Mesenchymal stem cell (in vitro differentiated cells and primary cell): ENCODE measurements at regions not wholly inside any gene's neighbourhood (a gene's known extent, or its start where the extent isn't known, plus 50 kb on each side); places are given as distances from the start of the nearest gene placed in this dataset.
A peak's percentile ranks its signal among the peaks of the same experiment; 100 is the strongest.

Experiments used
- DNase-seq: peaks from one replicate; pipeline ENCODE4 v3.0.0-alpha.2; 2013
- H2AFZ ChIP-seq: one replicate; pipeline ENCODE4 v1.6.1; 2013; ENCODE audit warnings: low read depth, mild to moderate bottlenecking, control low read depth, inconsistent platforms, low read length, moderate library complexity
- H2AK5ac ChIP-seq: 2 replicates; pipeline ENCODE4 v1.6.1; 2013; ENCODE audit warnings: low read length, moderate library complexity, mild to moderate bottlenecking, inconsistent platforms; ENCODE audit not compliant: severe bottlenecking
- H2BK120ac ChIP-seq: one replicate; pipeline ENCODE4 v1.6.1; 2013; ENCODE audit warnings: low read depth, mild to moderate bottlenecking, inconsistent platforms, low read length, moderate library complexity
- H2BK12ac ChIP-seq, 2 experiments: one replicate each; pipeline ENCODE4 v1.6.1; 2013; ENCODE audit warnings: inconsistent platforms in 2 of 2, low read length in 2 of 2, mild to moderate bottlenecking in 2 of 2, moderate library complexity in 2 of 2, control low read depth in 1 of 2
- H2BK15ac ChIP-seq: one replicate; pipeline ENCODE4 v1.6.1; 2013; ENCODE audit warnings: mild to moderate bottlenecking, low read depth, inconsistent platforms; ENCODE audit not compliant: poor library complexity, severe bottlenecking
- H2BK5ac ChIP-seq: 2 replicates; pipeline ENCODE4 v1.6.1; 2013; ENCODE audit warnings: low read depth, mild to moderate bottlenecking, low read length, control low read depth, inconsistent platforms; ENCODE audit not compliant: poor library complexity, severe bottlenecking
- H3K14ac ChIP-seq, 2 experiments: one replicate each; pipeline ENCODE4 v1.6.1; 2013; ENCODE audit warnings: inconsistent platforms in 2 of 2, low read length in 2 of 2, control low read depth in 1 of 2, mild to moderate bottlenecking in 1 of 2, moderate library complexity in 1 of 2
- H3K18ac ChIP-seq, 2 experiments: one replicate each; pipeline ENCODE4 v1.6.1; 2013; ENCODE audit warnings: inconsistent platforms in 2 of 2, low read length in 2 of 2, control low read depth in 1 of 2, low read depth in 1 of 2, mild to moderate bottlenecking in 1 of 2
- H3K23ac ChIP-seq, 2 experiments: one replicate each; pipeline ENCODE4 v1.6.1; 2013; ENCODE audit warnings: inconsistent platforms in 2 of 2, low read length in 2 of 2, mild to moderate bottlenecking in 2 of 2, moderate library complexity in 2 of 2, control low read depth in 1 of 2
- H3K27ac ChIP-seq: 2 replicates; pipeline ENCODE4 v1.5.1; 2013; ENCODE audit warnings: mild to moderate bottlenecking, moderate library complexity, low read length, control low read depth, inconsistent platforms; ENCODE audit not compliant: poor library complexity, severe bottlenecking
- H3K27me3 ChIP-seq, 2 experiments: 2 replicates each; pipeline versions ENCODE4 v1.6.1 to v1.7.0; 2013; ENCODE audit warnings: low read length in 2 of 2, mild to moderate bottlenecking in 2 of 2, moderate library complexity in 2 of 2, control low read depth in 1 of 2, inconsistent platforms in 1 of 2; ENCODE audit not compliant: control insufficient read depth in 1 of 2, insufficient read depth in 1 of 2
- H3K36me3 ChIP-seq, 2 experiments: 2 replicates each; pipeline versions ENCODE4 v1.6.1 to v1.7.0; 2013; ENCODE audit warnings: low read length in 2 of 2, control low read depth in 1 of 2, inconsistent platforms in 1 of 2, low read depth in 1 of 2, mild to moderate bottlenecking in 1 of 2; ENCODE audit not compliant: insufficient read depth in 2 of 2, control insufficient read depth in 1 of 2
- H3K4ac ChIP-seq, 2 experiments: one replicate each; pipeline ENCODE4 v1.6.1; 2013; ENCODE audit warnings: inconsistent platforms in 2 of 2, low read length in 2 of 2, mild to moderate bottlenecking in 2 of 2, moderate library complexity in 2 of 2, control low read depth in 1 of 2, low read depth in 1 of 2
- H3K4me1 ChIP-seq: 2 replicates; pipeline ENCODE4 v1.6.1; 2013; ENCODE audit warnings: low read depth, low read length, control low read depth; ENCODE audit not compliant: control insufficient read depth, insufficient read depth
- H3K4me2 ChIP-seq: 2 replicates; pipeline ENCODE4 v1.6.1; 2013; ENCODE audit warnings: low read length, mild to moderate bottlenecking, inconsistent platforms; ENCODE audit not compliant: poor library complexity, severe bottlenecking
- H3K4me3 ChIP-seq, 2 experiments: 2 replicates each; pipeline versions ENCODE4 v1.5.1 to v1.7.0; 2013; ENCODE audit warnings: low read length in 2 of 2, mild to moderate bottlenecking in 2 of 2, control low read depth in 1 of 2, low read depth in 1 of 2; ENCODE audit not compliant: insufficient read depth in 1 of 2
- H3K79me1 ChIP-seq: replicated peaks from 2 replicates; pipeline ENCODE4 v1.6.1; 2013; ENCODE audit warnings: mild to moderate bottlenecking, control low read depth, low read length, inconsistent platforms; ENCODE audit not compliant: poor library complexity, severe bottlenecking
- H3K9ac ChIP-seq: 2 replicates; pipeline ENCODE4 v1.7.0; 2013; ENCODE audit warnings: mild to moderate bottlenecking, low read length, moderate library complexity
- H3K9me3 ChIP-seq: 2 replicates; pipeline ENCODE4 v1.7.0; 2013; ENCODE audit warnings: mild to moderate bottlenecking, low read length; ENCODE audit not compliant: control insufficient read depth
- H4K8ac ChIP-seq: one replicate; pipeline ENCODE4 v1.6.1; 2013; ENCODE audit warnings: inconsistent platforms, mild to moderate bottlenecking, low read length, moderate library complexity
- H4K91ac ChIP-seq: one replicate; pipeline ENCODE4 v1.6.1; 2013; ENCODE audit warnings: mild to moderate bottlenecking, low read length, inconsistent platforms
- WGBS: methylation state at CpG from one replicate; pipeline ENCODE4 v1.1.7; 2013; ENCODE audit warnings: mixed read lengths; 5-methylcytosine and 5-hydroxymethylcytosine counted together

DNA sequence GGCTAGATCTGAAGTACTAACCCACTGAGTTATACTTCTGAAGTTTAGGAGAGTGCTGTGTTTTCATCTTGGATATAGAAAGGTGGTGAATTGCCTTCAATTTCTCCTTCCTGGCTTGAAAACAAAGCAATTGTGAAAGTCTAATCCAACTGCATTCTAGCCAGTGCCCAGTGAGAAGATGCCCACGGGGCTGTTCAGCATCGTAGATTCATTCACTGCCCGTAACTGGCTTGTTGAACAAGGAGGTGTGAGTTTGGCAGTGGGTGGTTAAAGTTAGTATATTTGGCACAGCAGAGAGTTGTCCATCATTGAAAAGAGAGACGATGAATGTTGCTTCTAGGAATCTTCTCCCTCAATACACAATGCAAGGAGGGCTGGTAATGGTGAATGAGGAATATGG lies 82.3 kb upstream of the RND3 start:
- Histone ChIP-seq H3K36me3 (no peaks in the 10 kb centered on the region), H3K79me1 (no peaks in the 10 kb centered on the region), H3K4me1 (peaks cover 1% of the 10 kb centered on the region), H3K9me3 (no peaks in the 10 kb centered on the region), H3K4ac (peak overlapping the region; percentile 71 to 84), H3K4me3 (no peak overlapping the region), H2BK5ac (no peak overlapping the region), H2BK12ac (peak overlapping the region; percentile 86 to 93), H3K18ac (peak overlapping the region; percentile 83), H3K4me2 (no peak overlapping the region), H3K27ac (no peak overlapping the region), H2AK5ac (peak overlapping the region; percentile 89), H3K23ac (no peak overlapping the region), H2AFZ (no peak overlapping the region), H3K9ac (peak overlapping the region; percentile 89), H4K91ac (no peak overlapping the region), H3K14ac (no peak overlapping the region), H4K8ac (peak overlapping the region; percentile 73), H2BK120ac (peak overlapping the region; percentile 66), H2BK15ac (no peak overlapping the region), H3K27me3 (no peaks in the 10 kb centered on the region)
- DNase-seq = no peak
- 98% methylated on average over 4 of the region's 4 CpGs for WGBS

DNA sequence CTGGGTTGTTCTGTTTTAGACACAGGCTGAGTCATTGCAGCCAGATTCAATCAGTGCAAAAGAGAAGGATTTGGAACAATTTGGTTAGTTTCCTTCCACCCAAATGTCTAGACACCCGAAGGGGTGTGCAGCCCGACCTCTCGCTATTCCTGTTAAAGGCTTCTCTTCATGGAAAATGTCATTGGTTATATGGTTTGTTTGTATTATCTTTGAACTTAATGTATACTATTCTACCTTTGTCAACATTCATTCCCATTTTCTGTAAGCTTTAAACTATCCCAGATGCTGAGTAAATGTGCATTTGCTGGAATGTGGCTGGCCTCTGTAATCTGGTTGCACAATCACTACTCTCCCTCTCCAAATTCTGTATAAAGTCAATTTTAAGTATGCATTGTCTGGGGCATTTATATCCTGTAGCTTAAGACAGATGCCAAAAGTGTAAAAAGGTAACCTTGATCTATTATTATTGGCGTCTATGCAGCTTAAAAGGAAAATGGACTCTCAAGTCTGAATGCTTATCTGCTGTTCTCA lies 80.4 kb upstream of the RND3 start:
- WGBS = 83% methylated on average over 1 of the region's 4 CpGs
- Histone ChIP-seq H3K4me3 (peak overlapping the region in 1 of 2 experiments; percentile 3), H3K23ac (no peak overlapping the region), H3K79me1 (no peaks in the 10 kb centered on the region), H2AK5ac (no peak overlapping the region), H2BK12ac (peak overlapping the region; percentile 18 to 49), H3K27me3 (no peaks in the 10 kb centered on the region), H3K4me2 (no peak overlapping the region), H4K91ac (no peak overlapping the region), H3K18ac (no peak overlapping the region), H3K4me1 (peaks cover 1% of the 10 kb centered on the region), H2AFZ (no peak overlapping the region), H3K36me3 (no peaks in the 10 kb centered on the region), H3K9ac (peak overlapping the region; percentile 41), H2BK15ac (no peak overlapping the region), H3K14ac (no peak overlapping the region), H2BK120ac (no peak overlapping the region), H3K9me3 (no peaks in the 10 kb centered on the region), H3K4ac (peak overlapping the region in 1 of 2 experiments; percentile 67), H2BK5ac (no peak overlapping the region), H3K27ac (no peak overlapping the region), H4K8ac (no peak overlapping the region)
- peak; percentile 51 for DNase-seq

DNA sequence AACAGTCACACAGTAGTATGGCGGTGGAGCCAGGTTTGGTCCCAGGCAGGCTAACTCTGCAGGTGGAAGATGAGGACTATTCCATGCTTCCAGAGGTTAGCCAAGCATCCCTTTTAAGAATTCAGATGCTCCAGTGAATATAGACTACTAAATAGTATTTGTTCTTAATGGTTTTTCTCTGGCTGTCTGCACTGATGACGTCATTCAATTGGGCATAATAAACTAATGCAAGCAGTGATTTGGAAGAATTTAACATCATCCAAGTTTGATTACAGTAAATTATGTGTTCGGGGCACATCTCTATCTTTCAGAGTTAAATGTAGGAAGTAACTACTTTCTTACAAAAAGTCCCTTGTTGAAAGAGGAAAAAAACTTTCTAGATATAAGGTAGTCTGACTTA lies 78.8 kb upstream of the RND3 start:
- H3K23ac ChIP-seq = no peak overlapping the region
- H3K4ac ChIP-seq = no peak overlapping the region
- peaks cover 1% of the 10 kb centered on the region for H3K4me1 ChIP-seq
- H3K4me3 ChIP-seq = no peak overlapping the region
- no peak for DNase-seq
- no peak overlapping the region for H2BK15ac ChIP-seq
- no peak overlapping the region for H3K18ac ChIP-seq
- no peak overlapping the region for H3K14ac ChIP-seq
- no peaks in the 10 kb centered on the region for H3K79me1 ChIP-seq
- no peaks in the 10 kb centered on the region for H3K9me3 ChIP-seq
- no peak overlapping the region for H3K4me2 ChIP-seq
- H3K27ac ChIP-seq = no peak overlapping the region
- H3K9ac ChIP-seq = no peak overlapping the region
- no peak overlapping the region for H2BK120ac ChIP-seq
- WGBS = 100% methylated on average over 1 of the region's 3 CpGs
- H4K8ac ChIP-seq = no peak overlapping the region
- H2AFZ ChIP-seq = no peak overlapping the region
- H3K27me3 ChIP-seq = no peaks in the 10 kb centered on the region
- no peak overlapping the region for H4K91ac ChIP-seq
- H2BK5ac ChIP-seq = no peak overlapping the region
- no peaks in the 10 kb centered on the region for H3K36me3 ChIP-seq
- H2BK12ac ChIP-seq = no peak overlapping the region
- H2AK5ac ChIP-seq = no peak overlapping the region

DNA sequence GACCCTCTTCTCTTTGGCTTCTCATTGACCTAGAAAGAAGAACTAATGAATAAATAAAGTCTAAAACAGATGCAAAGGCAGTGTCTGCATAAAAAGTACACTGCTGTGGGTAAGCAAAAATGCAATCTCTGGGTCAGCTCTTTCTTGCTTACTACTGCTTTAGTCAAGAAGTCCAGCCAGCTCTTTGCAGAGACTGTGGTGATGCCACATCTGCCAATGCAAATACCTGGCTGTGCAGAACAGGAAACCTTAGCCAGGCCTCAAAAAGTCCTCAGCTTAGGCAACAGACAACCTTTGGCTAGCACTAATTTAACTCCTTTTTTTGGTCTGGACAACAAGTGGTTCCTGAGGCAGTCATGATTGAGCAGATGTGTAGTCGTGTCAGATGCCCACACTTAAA lies 73.6 kb upstream of the RND3 start:
- no peak for DNase-seq
- no peaks in the 10 kb centered on the region for H3K36me3 ChIP-seq
- no peak overlapping the region for H3K23ac ChIP-seq
- H4K8ac ChIP-seq = no peak overlapping the region
- H2BK5ac ChIP-seq = no peak overlapping the region
- no peak overlapping the region for H2BK120ac ChIP-seq
- no peak overlapping the region for H3K14ac ChIP-seq
- no peak overlapping the region for H3K27ac ChIP-seq
- no peak overlapping the region for H2AK5ac ChIP-seq
- H2BK12ac ChIP-seq = no peak overlapping the region
- H3K4me2 ChIP-seq = no peak overlapping the region
- H3K4me1 ChIP-seq = no peaks in the 10 kb centered on the region
- H3K79me1 ChIP-seq = no peaks in the 10 kb centered on the region
- H2AFZ ChIP-seq = no peak overlapping the region
- no peaks in the 10 kb centered on the region for H3K27me3 ChIP-seq
- no peak overlapping the region for H4K91ac ChIP-seq
- 100% methylated on average over 1 of the region's 1 CpG for WGBS
- peak overlapping the region in 1 of 2 experiments; percentile 5 for H3K18ac ChIP-seq
- no peaks in the 10 kb centered on the region for H3K9me3 ChIP-seq
- H3K4me3 ChIP-seq = no peak overlapping the region
- H3K9ac ChIP-seq = no peak overlapping the region
- H3K4ac ChIP-seq = no peak overlapping the region
- H2BK15ac ChIP-seq = no peak overlapping the region
